Epidermal melanocyte (primary cell): ENCODE measurements at regions not wholly inside any gene's neighbourhood (a gene's known extent, or its start where the extent isn't known, plus 50 kb on each side); places are given as distances from the start of the nearest gene placed in this dataset.
"Not testable (repeated sequence)": the region's sequence is repeated elsewhere in the genome, so short reads cannot be mapped to it uniquely, and the experiment has no call there.

ENCODE experiments used
- DNase-seq: peaks from one replicate; pipeline ENCODE4 v3.0.0; 2011; ENCODE audit warnings: low spot score; ENCODE audit not compliant: insufficient read length

GRCh38 chr16:86712158-86713009 is 134.0 kb downstream of the FOXL1 start:
- DNase-seq = no peak

- no peak for DNase-seq
Observed at GRCh38 chr16:86713021-86713631, 134.8 kb downstream of the FOXL1 start.

- no peak for DNase-seq
Observed at GRCh38 chr16:86714166-86714565, 135.8 kb downstream of the FOXL1 start.

- no peak for DNase-seq
Observed at GRCh38 chr16:86716649-86717048, 138.3 kb downstream of the FOXL1 start.

- no peak for DNase-seq
Observed at GRCh38 chr16:86718118-86718517, 139.8 kb downstream of the FOXL1 start.

- no peak for DNase-seq
Observed at GRCh38 chr16:86722970-86723369, 144.6 kb downstream of the FOXL1 start.

- DNase-seq = no peak
Observed at GRCh38 chr16:86723689-86724088, 145.3 kb downstream of the FOXL1 start.

- no peak for DNase-seq
Observed at GRCh38 chr16:86725401-86725800, 147.1 kb downstream of the FOXL1 start.

GRCh38 chr16:86726340-86726739 is 148.0 kb downstream of the FOXL1 start:
- DNase-seq = no peak

- DNase-seq = no peak
Observed at GRCh38 chr16:86727131-86727530, 148.8 kb downstream of the FOXL1 start.

- no peak for DNase-seq
Observed at GRCh38 chr16:86727632-86728031, 149.3 kb downstream of the FOXL1 start.

GRCh38 chr16:86729686-86730085 is 151.3 kb downstream of the FOXL1 start:
- no peak for DNase-seq

GRCh38 chr16:86730086-86730485 is 151.7 kb downstream of the FOXL1 start:
- DNase-seq = no peak

GRCh38 chr16:86730597-86730996 is 152.2 kb downstream of the FOXL1 start:
- DNase-seq = no peak

GRCh38 chr16:86732621-86733295 is 154.4 kb downstream of the FOXL1 start:
- no peak for DNase-seq

- DNase-seq = no peak
Observed at GRCh38 chr16:86733546-86734254, 155.4 kb downstream of the FOXL1 start.

- no peak for DNase-seq
Observed at GRCh38 chr16:86734543-86735460, 156.5 kb downstream of the FOXL1 start.

- DNase-seq = no peak
Observed at GRCh38 chr16:86735727-86736126, 157.4 kb downstream of the FOXL1 start.

GRCh38 chr16:86736502-86736901 is 158.2 kb downstream of the FOXL1 start:
- DNase-seq = no peak

- no peak for DNase-seq
Observed at GRCh38 chr16:86737083-86737482, 158.7 kb downstream of the FOXL1 start.

GRCh38 chr16:86738322-86738721 is 160.0 kb downstream of the FOXL1 start:
- DNase-seq = not testable (repeated sequence)
